ENCODE measurements at regions not wholly inside any gene's neighbourhood (a gene's known extent, or its start where the extent isn't known, plus 50 kb on each side); places are given as distances from the start of the nearest gene placed in this dataset.

DNA sequence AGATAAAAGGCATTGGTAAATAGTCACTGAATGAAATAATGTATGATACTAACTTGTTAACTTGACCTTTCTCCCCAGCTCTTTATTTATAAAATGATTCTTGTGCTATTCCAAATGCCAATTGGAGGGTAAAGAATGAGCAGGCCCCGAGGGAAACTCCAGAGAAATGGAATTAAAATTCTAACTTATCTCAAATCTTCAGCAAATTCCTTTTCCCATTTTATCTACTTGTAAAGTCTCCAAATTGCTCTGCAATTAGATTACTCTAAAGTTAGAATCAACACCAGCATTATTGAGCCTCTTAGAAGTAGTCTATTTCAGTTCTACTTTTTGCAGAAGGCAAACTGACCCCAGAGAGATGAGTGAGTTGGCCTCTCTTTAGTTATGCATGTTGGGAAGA lies 165.9 kb upstream of the PREP start:
- no peak for TF ChIP-seq POLR2A (IDR thresholded peaks at IDR 0.05; ENCODE audit: low read depth, low read length)
- no peak for TF ChIP-seq TAF1 (IDR thresholded peaks at IDR 0.05; ENCODE audit: borderline replicate concordance, low read depth, low read length)
- no peak for TF ChIP-seq POLR2AphosphoS5 (IDR thresholded peaks at IDR 0.05; ENCODE audit: low read depth, low read length)

Measured in GM12892 (cell line).